ENCODE measurements at regions not wholly inside any gene's neighbourhood (a gene's known extent, or its start where the extent isn't known, plus 50 kb on each side); places are given as distances from the start of the nearest gene placed in this dataset.

DNA sequence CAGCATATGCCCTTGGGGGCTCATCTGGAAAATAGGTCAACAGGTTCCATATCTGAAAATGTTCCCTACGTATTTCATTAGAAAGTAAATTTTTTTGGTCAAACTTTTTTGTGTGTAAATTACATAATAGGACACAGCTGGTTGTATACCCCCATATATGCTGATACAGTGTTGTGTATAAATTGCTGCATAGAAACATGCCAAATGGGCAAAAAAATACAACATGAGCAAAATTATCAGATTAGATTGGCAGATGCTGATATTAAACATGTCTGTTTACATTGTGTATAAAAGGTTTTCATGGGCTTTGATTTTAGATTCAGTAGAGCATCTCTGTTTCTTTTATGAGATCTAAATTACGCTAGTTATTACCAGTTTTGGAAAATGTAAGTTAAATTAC, 2223.0 kb downstream of the MAT2B start:
- TF ChIP-seq GATAD1 (CRISPR knock-in tag; IDR thresholded peaks at IDR 0.05) (no peak), HDAC6 (IDR thresholded peaks at IDR 0.05; ENCODE audit: low read depth, low read length) (no peak), FOXM1 (CRISPR knock-in tag; IDR thresholded peaks at IDR 0.05) (no peak), ZNF383 (CRISPR knock-in tag; IDR thresholded peaks at IDR 0.05; ENCODE audit: borderline replicate concordance) (no peak), RELA (CRISPR knock-in tag; IDR thresholded peaks at IDR 0.05) (no peak), GTF3A (CRISPR knock-in tag; conservative IDR thresholded peaks at IDR 0.05) (no peak), SUZ12 (IDR thresholded peaks at IDR 0.05; ENCODE audit: low read depth, low read length) (no peak), GPN1 (CRISPR knock-in tag; IDR thresholded peaks at IDR 0.05; ENCODE audit: borderline replicate concordance) (no peak), ZNF20 (CRISPR knock-in tag; IDR thresholded peaks at IDR 0.05) (no peak), SP4 (CRISPR knock-in tag; IDR thresholded peaks at IDR 0.05) (no peak), KLF16 (CRISPR knock-in tag; IDR thresholded peaks at IDR 0.05) (no peak)
- TF ChIP-seq, protein P1, sequence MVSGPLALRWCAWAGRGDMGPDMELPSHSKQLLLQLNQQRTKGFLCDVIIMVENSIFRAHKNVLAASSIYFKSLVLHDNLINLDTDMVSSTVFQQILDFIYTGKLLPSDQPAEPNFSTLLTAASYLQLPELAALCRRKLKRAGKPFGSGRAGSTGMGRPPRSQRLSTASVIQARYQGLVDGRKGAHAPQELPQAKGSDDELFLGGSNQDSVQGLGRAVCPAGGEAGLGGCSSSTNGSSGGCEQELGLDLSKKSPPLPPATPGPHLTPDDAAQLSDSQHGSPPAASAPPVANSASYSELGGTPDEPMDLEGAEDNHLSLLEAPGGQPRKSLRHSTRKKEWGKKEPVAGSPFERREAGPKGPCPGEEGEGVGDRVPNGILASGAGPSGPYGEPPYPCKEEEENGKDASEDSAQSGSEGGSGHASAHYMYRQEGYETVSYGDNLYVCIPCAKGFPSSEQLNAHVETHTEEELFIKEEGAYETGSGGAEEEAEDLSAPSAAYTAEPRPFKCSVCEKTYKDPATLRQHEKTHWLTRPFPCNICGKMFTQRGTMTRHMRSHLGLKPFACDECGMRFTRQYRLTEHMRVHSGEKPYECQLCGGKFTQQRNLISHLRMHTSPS (CRISPR knock-in tag; IDR thresholded peaks at IDR 0.05; ENCODE audit: low read depth), result no peak
- TF ChIP-seq, protein P2, sequence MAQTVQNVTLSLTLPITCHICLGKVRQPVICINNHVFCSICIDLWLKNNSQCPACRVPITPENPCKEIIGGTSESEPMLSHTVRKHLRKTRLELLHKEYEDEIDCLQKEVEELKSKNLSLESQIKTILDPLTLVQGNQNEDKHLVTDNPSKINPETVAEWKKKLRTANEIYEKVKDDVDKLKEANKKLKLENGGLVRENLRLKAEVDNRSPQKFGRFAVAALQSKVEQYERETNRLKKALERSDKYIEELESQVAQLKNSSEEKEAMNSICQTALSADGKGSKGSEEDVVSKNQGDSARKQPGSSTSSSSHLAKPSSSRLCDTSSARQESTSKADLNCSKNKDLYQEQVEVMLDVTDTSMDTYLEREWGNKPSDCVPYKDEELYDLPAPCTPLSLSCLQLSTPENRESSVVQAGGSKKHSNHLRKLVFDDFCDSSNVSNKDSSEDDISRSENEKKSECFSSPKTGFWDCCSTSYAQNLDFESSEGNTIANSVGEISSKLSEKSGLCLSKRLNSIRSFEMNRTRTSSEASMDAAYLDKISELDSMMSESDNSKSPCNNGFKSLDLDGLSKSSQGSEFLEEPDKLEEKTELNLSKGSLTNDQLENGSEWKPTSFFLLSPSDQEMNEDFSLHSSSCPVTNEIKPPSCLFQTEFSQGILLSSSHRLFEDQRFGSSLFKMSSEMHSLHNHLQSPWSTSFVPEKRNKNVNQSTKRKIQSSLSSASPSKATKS (CRISPR knock-in tag; IDR thresholded peaks at IDR 0.05), result no peak
- TF ChIP-seq, protein P3, sequence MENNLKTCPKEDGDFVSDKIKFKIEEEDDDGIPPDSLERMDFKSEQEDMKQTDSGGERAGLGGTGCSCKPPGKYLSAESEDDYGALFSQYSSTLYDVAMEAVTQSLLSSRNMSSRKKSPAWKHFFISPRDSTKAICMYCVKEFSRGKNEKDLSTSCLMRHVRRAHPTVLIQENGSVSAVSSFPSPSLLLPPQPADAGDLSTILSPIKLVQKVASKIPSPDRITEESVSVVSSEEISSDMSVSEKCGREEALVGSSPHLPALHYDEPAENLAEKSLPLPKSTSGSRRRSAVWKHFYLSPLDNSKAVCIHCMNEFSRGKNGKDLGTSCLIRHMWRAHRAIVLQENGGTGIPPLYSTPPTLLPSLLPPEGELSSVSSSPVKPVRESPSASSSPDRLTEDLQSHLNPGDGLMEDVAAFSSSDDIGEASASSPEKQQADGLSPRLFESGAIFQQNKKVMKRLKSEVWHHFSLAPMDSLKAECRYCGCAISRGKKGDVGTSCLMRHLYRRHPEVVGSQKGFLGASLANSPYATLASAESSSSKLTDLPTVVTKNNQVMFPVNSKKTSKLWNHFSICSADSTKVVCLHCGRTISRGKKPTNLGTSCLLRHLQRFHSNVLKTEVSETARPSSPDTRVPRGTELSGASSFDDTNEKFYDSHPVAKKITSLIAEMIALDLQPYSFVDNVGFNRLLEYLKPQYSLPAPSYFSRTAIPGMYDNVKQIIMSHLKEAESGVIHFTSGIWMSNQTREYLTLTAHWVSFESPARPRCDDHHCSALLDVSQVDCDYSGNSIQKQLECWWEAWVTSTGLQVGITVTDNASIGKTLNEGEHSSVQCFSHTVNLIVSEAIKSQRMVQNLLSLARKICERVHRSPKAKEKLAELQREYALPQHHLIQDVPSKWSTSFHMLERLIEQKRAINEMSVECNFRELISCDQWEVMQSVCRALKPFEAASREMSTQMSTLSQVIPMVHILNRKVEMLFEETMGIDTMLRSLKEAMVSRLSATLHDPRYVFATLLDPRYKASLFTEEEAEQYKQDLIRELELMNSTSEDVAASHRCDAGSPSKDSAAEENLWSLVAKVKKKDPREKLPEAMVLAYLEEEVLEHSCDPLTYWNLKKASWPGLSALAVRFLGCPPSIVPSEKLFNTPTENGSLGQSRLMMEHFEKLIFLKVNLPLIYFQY (CRISPR knock-in tag; IDR thresholded peaks at IDR 0.05; ENCODE audit: borderline replicate concordance), result no peak
